HEK293T (cell line): ENCODE measurements at regions not wholly inside any gene's neighbourhood (a gene's known extent, or its start where the extent isn't known, plus 50 kb on each side); places are given as distances from the start of the nearest gene placed in this dataset.

ENCODE experiments used
- CTBP1 ChIP-seq: fragments of 450-650 bp; IDR thresholded peaks from 2 replicates; pipeline ENCODE4 v1.6.1; 2016; ENCODE audit warnings: borderline replicate concordance
- ELF4 ChIP-seq: fragments of 450-650 bp; IDR thresholded peaks from 2 replicates; pipeline ENCODE4 v1.6.1; 2017; ENCODE audit warnings: antibody characterized with exemption
- FOXM1 ChIP-seq: fragments of 450-650 bp; IDR thresholded peaks from 2 replicates; pipeline ENCODE4 v1.6.1; 2017; ENCODE audit warnings: mild to moderate bottlenecking, borderline replicate concordance

GRCh38 chr16:22728167-22728836, 85.7 kb upstream of the HS3ST2 start:
- TF ChIP-seq CTBP1, result no peak
- TF ChIP-seq ELF4, result no peak
- TF ChIP-seq FOXM1, result no peak
